Islet of Langerhans (tissue), 1 donor: ENCODE measurements at regions not wholly inside any gene's neighbourhood (a gene's known extent, or its start where the extent isn't known, plus 50 kb on each side); places are given as distances from the start of the nearest gene placed in this dataset.
A peak's percentile ranks its signal among the peaks of the same experiment; 100 is the strongest.

Experiments used
- FAIRE-seq: peaks from one replicate; lab custom pipeline; 2011; peaks lifted over from hg19 to GRCh38; lab: Jason Lieb, UNC

GRCh38 chr5:2291146-2291840 lies 408.6 kb upstream of the IRX4 start:
- FAIRE-seq, result no peak

DNA sequence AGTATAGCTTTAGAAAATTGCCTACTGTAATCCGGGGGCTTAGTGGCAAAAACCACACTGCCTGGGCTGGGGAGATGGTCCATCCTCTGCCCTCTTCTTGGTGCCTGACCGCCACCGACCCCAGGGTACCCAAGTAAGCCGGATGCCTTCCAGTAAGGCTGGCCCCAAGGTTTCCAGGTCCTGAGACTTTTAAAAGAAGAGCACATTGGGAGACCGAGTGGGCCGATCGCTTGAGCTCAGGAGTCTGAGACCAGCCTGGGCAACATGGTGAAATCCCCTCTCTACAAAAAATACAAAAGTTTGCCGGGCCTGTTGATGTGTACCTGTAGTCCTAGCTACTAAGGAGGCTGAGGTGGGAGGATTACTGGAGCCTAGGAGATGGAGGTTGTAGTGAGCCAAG lies 406.7 kb upstream of the IRX4 start:
- FAIRE-seq, result no peak

GRCh38 chr5:2288968-2289367 lies 406.2 kb upstream of the IRX4 start:
- no peak for FAIRE-seq

- FAIRE-seq, result no peak
These were observed 405.7 kb upstream of the IRX4 start for GRCh38 chr5:2288466-2288865.

DNA sequence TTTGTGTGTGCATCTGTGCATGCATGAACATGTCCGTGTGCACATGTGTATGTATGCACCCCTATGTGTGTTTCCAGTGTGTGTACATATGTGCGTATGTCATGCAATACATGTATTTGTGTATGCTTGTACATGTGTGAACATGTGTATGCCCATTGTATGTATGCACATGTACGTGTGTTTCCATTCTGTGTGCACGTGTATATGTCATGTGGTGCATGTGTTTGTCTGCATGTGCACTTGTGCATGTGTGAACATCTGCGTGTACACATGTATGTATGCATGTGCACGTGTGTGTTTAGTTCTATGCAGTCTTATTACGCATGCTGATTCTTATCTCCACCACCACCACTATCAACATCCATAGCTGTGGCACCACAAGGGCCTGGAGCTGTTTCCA lies 403.5 kb upstream of the IRX4 start:
- FAIRE-seq, result no peak

GRCh38 chr5:2284678-2285077 lies 402.0 kb upstream of the IRX4 start:
- FAIRE-seq, result no peak

DNA sequence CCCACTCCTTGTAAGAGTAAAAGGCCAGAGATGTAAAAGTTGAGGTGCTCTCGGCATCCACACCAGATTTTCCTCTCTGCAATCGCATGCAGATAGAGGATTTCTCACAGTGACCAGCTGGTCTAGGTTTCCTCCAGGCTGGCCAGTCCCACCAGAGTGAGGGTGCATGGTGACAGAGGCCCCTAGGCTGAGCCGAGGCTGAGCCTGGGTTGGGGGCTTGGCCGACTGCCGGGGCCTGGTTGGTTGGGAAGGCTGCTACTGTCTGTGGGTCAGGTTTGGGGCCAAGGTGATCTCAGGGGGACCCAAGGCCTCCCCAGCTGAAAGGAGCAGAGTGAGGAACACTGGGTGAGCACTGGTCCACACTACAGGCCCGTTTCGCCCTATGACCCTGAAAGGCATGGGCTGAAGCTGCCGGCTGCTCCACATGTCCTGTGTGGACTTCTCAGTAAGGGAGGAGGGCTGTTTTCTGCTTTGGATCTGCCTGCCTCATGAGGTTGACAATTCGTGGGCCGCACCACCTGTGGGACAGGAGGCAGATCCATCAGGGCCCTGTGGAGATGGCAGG lies 400.8 kb upstream of the IRX4 start:
- no peak for FAIRE-seq

DNA sequence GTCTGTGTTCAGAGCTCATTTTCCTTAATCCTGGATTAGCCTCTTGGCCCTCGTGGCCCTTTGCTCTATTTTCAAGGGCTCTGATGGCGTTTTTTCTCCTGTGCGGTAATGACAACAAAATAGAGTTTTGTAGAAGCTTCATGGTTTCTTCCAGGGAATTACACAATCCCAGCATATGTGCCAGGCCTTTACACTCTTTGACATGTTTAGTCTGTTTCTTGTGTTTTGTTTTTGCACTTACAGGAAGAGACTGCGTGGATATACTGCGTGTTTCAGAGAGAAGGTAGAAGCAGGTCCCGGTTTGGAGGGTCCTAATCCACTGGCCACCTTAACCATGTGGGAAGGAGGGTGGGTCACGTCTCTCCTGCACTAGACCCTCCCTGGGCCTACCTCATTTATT lies 400.2 kb upstream of the IRX4 start:
- FAIRE-seq, result no peak

- no peak for FAIRE-seq
These were observed 399.4 kb upstream of the IRX4 start for GRCh38 chr5:2282034-2282690.

GRCh38 chr5:2281446-2281845 lies 398.7 kb upstream of the IRX4 start:
- FAIRE-seq, result no peak

DNA sequence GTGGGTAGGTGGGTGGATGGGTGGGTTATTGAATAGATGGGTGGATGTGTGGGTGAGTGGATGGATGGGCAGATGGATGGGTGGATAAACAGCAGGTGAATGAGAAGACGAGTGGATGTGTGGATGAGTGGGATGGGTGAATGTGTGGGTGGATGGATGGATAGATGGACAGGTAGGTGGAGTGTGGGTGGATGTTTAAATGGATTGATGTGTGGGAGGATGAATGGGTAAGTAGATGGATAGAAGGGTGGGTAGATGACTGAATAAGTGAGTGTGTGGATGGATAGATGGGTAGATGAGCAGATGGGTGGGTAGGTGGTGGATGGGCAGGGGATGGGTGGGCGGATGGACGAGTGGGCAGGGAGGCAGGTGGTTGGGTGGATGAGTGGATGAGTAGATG lies 397.6 kb upstream of the IRX4 start:
- no peak for FAIRE-seq

DNA sequence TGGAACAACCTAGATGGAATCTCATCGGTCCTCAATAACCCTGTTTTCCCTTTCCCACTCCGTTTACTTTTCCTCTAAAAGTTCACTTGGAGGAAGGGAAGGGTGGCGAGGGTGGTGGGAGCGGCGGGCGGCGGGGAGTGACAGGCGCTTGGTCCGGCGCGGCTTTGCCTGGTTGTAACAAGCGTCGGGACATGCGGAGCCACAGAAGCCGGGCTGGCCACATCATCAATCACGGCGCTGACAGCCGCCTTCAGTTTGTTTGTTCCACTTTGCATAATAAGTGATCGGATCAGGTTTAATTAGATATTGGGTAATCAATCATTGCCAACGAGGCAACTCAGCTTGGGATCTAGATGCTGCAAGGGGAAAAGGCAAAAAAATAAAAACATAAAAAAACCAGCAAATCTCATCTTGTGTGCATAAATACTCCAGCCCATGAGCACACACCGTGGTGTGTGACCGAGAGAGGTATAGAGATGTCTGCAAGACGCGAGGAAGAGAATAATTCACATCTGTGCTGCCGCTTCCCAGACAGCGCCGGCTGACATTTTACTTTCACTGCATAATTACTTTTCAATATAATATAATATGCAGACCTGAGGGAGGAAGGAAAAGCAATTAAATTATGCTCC lies 396.2 kb upstream of the IRX4 start:
- FAIRE-seq, result no peak

- FAIRE-seq, result no peak
These were observed 395.2 kb upstream of the IRX4 start for GRCh38 chr5:2277886-2278285.

GRCh38 chr5:2276101-2276500 lies 393.4 kb upstream of the IRX4 start:
- FAIRE-seq, result no peak

- no peak for FAIRE-seq
These were observed 390.0 kb upstream of the IRX4 start for GRCh38 chr5:2272755-2273154.

GRCh38 chr5:2272039-2272438 lies 389.3 kb upstream of the IRX4 start:
- FAIRE-seq, result no peak

DNA sequence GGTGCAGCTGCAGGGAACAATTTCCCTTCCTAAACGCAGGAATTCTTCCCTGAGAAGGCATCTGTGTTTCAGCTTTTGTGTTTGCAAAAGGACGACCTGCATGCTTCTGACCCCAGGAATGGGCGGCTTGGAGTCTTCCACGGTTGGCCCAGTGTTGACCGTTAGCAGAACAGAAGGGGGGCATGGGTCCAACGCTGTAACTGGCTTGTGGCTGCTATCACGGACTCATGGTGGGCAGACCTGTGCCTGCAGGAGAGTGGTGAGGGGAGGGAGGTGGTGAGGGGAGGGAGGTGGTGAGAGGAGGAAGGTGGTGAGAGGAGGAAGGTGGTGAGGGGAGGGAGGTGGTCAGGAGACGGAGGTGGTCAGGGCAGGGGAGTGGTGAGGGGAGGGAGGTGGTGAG lies 388.6 kb upstream of the IRX4 start:
- no peak for FAIRE-seq

DNA sequence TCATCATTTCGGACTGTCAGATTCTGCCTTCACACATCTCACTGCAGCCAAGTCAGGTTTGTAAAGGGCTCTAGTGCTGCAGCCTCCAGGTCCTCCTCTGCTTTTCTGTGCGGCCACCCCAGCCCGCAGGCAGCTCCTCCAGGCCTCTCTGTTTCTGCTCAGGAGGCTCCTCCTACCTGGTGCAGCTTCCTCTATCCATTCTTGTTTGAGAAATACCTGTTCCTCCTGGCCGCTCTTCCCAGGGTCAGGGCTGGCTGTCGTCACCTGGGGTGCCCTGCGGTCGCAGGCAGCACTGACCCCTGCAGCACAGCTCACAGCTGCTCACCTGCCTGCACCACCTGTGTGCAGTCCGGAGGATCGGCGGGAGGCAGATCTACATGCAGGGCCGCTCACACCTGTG lies 387.7 kb upstream of the IRX4 start:
- no peak for FAIRE-seq

- no peak for FAIRE-seq
These were observed 386.9 kb upstream of the IRX4 start for GRCh38 chr5:2269656-2270055.

GRCh38 chr5:2267991-2268390 lies 385.3 kb upstream of the IRX4 start:
- no peak for FAIRE-seq

DNA sequence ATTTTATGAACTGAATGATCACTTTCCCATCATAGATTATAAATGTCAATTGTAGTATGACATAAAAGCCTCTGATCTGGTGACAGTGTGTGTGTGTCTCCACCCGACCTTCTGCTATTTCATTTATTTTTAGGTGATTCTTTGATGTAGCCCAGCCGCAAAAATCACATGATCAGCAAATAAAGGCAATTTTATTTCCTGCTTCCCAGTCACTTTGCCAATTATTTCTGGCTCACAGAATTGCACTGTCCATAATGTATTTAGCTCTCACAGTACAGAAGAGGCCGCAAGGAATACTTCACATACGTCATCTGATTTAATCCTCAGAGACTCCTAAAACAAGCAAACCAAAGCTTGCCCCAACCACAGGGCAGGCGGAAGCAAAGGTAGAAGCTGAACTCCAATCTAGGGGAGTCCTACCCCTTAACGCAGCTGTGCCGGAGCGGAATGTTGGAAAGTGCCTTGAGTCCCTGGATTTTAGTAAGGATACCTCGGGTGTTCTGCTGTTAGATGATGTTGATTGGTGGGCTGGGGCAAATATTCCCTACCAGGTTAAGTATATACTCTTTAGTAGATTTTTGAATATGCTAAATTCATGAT lies 384.0 kb upstream of the IRX4 start:
- FAIRE-seq, result peak; percentile 77

DNA sequence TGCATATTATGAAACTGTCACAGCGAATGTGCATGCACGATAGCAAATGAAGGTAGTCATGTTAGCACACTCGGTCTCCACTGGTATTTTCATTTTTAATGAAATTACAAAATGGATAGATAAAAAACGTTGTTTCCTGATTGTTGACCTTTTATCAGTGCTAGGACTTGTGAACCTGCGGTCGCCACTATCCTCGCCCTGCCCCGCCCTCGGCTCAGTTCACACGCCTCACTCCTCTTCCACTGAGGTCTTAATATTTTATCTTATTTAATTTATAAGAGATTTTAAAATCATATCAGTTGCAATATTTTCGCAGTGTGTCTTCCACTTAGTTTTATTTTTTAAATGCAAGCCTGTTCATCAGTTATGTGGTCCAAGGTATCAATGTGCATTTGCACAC lies 382.6 kb upstream of the IRX4 start:
- no peak for FAIRE-seq

DNA sequence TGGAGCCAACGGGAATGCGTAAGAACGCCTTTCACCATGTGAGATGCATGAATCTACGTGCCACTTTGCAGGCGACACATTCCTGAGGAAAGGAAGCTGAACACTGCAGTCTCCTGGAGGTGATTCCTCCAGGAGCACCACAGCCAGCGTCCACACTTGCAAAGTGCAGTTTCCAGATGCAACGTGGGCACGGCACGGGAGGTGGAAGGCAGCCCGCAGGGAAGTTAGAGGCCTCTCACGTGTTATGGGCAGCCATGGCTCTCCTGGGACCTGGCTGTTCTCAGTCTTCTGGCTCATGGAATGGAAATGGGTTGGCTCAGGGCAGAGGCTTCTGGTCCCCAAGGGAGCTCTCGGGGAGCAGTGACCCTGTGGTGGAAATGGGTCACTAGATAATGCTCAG lies 381.0 kb upstream of the IRX4 start:
- no peak for FAIRE-seq
